CD14-positive monocyte (primary cell): ENCODE measurements at regions not wholly inside any gene's neighbourhood (a gene's known extent, or its start where the extent isn't known, plus 50 kb on each side); places are given as distances from the start of the nearest gene placed in this dataset.

Experiments used
- DNase-seq, 3 donors: peaks; one replicate each; pipeline ENCODE4 v3.0.0-alpha.2; 2011 to 2022
- H2AFZ ChIP-seq: 2 replicates; pipeline ENCODE4 v1.6.0; 2012; ENCODE audit warnings: mild to moderate bottlenecking, low read depth, low read length, inconsistent platforms; ENCODE audit not compliant: insufficient read depth, poor library complexity, severe bottlenecking
- H3K27ac ChIP-seq, 2 donors: 1 replicate in 1 of 2; 2 replicates in 1 of 2; pipeline ENCODE4 v1.5.1; 2012 to 2013; ENCODE audit warnings: low read length in 2 of 2, control low read depth in 1 of 2, inconsistent platforms in 1 of 2, low read depth in 1 of 2, mild to moderate bottlenecking in 1 of 2
- H3K27me3 ChIP-seq, 2 donors: one replicate each; pipeline versions ENCODE4 v1.6.0 to v1.6.1; 2011 to 2013; ENCODE audit warnings: low read length in 2 of 2; ENCODE audit not compliant: control insufficient read depth in 2 of 2, insufficient read depth in 2 of 2
- H3K36me3 ChIP-seq, 2 donors: replicated peaks in 1 of 2; 1 replicate in 1 of 2; 2 replicates in 1 of 2; pipeline versions ENCODE4 v1.5.1 to v1.6.1; 2012 to 2013; ENCODE audit warnings: low read length in 2 of 2, control low read depth in 1 of 2, inconsistent platforms in 1 of 2, mild to moderate bottlenecking in 1 of 2; ENCODE audit not compliant: insufficient read depth in 2 of 2, control insufficient read depth in 1 of 2
- H3K4me1 ChIP-seq, 2 donors: 1 replicate in 1 of 2; 2 replicates in 1 of 2; pipeline versions ENCODE4 v1.5.1 to v1.6.1; 2012 to 2013; ENCODE audit warnings: low read length in 2 of 2, control low read depth in 1 of 2, inconsistent platforms in 1 of 2, mild to moderate bottlenecking in 1 of 2, moderate library complexity in 1 of 2; ENCODE audit not compliant: insufficient read depth in 2 of 2, control insufficient read depth in 1 of 2
- H3K4me2 ChIP-seq: replicated peaks from 2 replicates; pipeline ENCODE3; 2012; ENCODE audit warnings: low read length, moderate library complexity, mild to moderate bottlenecking; ENCODE audit not compliant: poor library complexity, severe bottlenecking; ENCODE audit errors: extremely low read depth
- H3K4me3 ChIP-seq, 3 experiments: fragments of 200-600 bp in 1 of 3; sonication (generic) in 1 of 3; replicated peaks in 1 of 3; 1 replicate in 2 of 3; 2 replicates in 1 of 3; pipeline ENCODE4 v1.5.1; 2011 to 2013; ENCODE audit warnings: low read length in 3 of 3, mild to moderate bottlenecking in 3 of 3, control low read depth in 2 of 3, low read depth in 2 of 3, inconsistent platforms in 1 of 3, moderate library complexity in 1 of 3
- H3K79me2 ChIP-seq: 2 replicates; pipeline ENCODE4 v1.6.0; 2012; ENCODE audit warnings: mild to moderate bottlenecking, control low read depth, inconsistent platforms, low read length, moderate library complexity; ENCODE audit not compliant: insufficient read depth
- H3K9ac ChIP-seq: 2 replicates; pipeline ENCODE4 v1.6.0; 2017; ENCODE audit warnings: low read length, mild to moderate bottlenecking; ENCODE audit not compliant: insufficient read depth, poor library complexity, severe bottlenecking
- H3K9me3 ChIP-seq, 2 donors: replicated peaks in 1 of 2; 1 replicate in 1 of 2; 2 replicates in 1 of 2; pipeline versions ENCODE4 v1.5.1 to v1.6.1; 2012 to 2013; ENCODE audit warnings: low read length in 2 of 2, control low read depth in 1 of 2; ENCODE audit not compliant: control insufficient read depth in 1 of 2, insufficient read depth in 1 of 2
- H4K20me1 ChIP-seq: 2 replicates; pipeline ENCODE4 v1.6.0; 2012; ENCODE audit warnings: mild to moderate bottlenecking, low read length, control low read depth, moderate library complexity; ENCODE audit not compliant: insufficient read depth
- H3K27ac Mint-ChIP-seq, 7 donors: one replicate each; pipeline ENCODE4 v1.8.0; 2020; ENCODE audit warnings: mild to moderate bottlenecking in 7 of 7, mixed read lengths in 7 of 7, moderate library complexity in 6 of 7, inconsistent platforms in 2 of 7
- H3K27me3 Mint-ChIP-seq, 3 donors: one replicate each; pipeline ENCODE4 v1.8.0; 2021 to 2022; ENCODE audit warnings: low read depth in 3 of 3, mild to moderate bottlenecking in 3 of 3, mixed read lengths in 3 of 3, moderate library complexity in 3 of 3, inconsistent platforms in 1 of 3
- H3K36me3 Mint-ChIP-seq, 2 donors: one replicate each; pipeline ENCODE4 v1.8.0; 2020; ENCODE audit warnings: mixed read lengths in 2 of 2, inconsistent platforms in 1 of 2, mild to moderate bottlenecking in 1 of 2
- H3K4me1 Mint-ChIP-seq: one replicate; pipeline ENCODE4 v1.8.0; 2020; ENCODE audit warnings: mild to moderate bottlenecking, mixed read lengths
- H3K4me3 Mint-ChIP-seq, 2 donors: one replicate each; pipeline ENCODE4 v1.8.0; 2020; ENCODE audit warnings: mild to moderate bottlenecking in 2 of 2, mixed read lengths in 2 of 2, moderate library complexity in 1 of 2
- H3K9me3 Mint-ChIP-seq, 7 donors: one replicate each; pipeline ENCODE4 v1.8.0; 2020 to 2022; ENCODE audit warnings: mixed read lengths in 7 of 7, mild to moderate bottlenecking in 6 of 7, moderate library complexity in 6 of 7, inconsistent platforms in 2 of 7
- WGBS: methylation state at CpG from one replicate; pipeline ENCODE4 v1.1.5; 2013; ENCODE audit warnings: missing lambda C conversion rate; ENCODE audit not compliant: insufficient coverage; 5-methylcytosine and 5-hydroxymethylcytosine counted together
- intact Hi-C, 2 donors: fragments of 100-400 bp; cut with micrococcal nuclease; formaldehyde crosslinking; loops; one replicate each; pipeline versions ENCODE4 v1.15.0 to v1.15.1; 2023
- TF ChIP-seq, protein P1 (sequence below): fragments of 200-600 bp; IDR thresholded peaks from one replicate; pipeline ENCODE4 v1.8.0; 2022; ENCODE audit warnings: antibody characterized with exemption, mild to moderate bottlenecking

- no peak overlapping the region for H3K27ac ChIP-seq
- peaks cover 7 to 12% (median 10%) of the 10 kb centered on the region in 3 donors for H3K27me3 Mint-ChIP-seq
- TF ChIP-seq, protein P1, sequence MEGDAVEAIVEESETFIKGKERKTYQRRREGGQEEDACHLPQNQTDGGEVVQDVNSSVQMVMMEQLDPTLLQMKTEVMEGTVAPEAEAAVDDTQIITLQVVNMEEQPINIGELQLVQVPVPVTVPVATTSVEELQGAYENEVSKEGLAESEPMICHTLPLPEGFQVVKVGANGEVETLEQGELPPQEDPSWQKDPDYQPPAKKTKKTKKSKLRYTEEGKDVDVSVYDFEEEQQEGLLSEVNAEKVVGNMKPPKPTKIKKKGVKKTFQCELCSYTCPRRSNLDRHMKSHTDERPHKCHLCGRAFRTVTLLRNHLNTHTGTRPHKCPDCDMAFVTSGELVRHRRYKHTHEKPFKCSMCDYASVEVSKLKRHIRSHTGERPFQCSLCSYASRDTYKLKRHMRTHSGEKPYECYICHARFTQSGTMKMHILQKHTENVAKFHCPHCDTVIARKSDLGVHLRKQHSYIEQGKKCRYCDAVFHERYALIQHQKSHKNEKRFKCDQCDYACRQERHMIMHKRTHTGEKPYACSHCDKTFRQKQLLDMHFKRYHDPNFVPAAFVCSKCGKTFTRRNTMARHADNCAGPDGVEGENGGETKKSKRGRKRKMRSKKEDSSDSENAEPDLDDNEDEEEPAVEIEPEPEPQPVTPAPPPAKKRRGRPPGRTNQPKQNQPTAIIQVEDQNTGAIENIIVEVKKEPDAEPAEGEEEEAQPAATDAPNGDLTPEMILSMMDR = no peak
- DNase-seq = no peak
- H3K9me3 ChIP-seq = no peaks in the 10 kb centered on the region
- H3K4me1 ChIP-seq = no peaks in the 10 kb centered on the region
- no peak overlapping the region for H3K4me3 Mint-ChIP-seq
- peaks cover 0 to 2% (median 0%) of the 10 kb centered on the region in 7 donors for H3K9me3 Mint-ChIP-seq
- H3K4me3 ChIP-seq = no peak overlapping the region
- H3K79me2 ChIP-seq = no peaks in the 10 kb centered on the region
- WGBS = no CpG with 5 or more reads among the region's 2 CpGs
- intact Hi-C loops = no loop called here
- no peak overlapping the region for H3K9ac ChIP-seq
- no peak overlapping the region for H3K4me2 ChIP-seq
- no peaks in the 10 kb centered on the region for H3K4me1 Mint-ChIP-seq
- no peak overlapping the region for H3K27ac Mint-ChIP-seq
- H3K36me3 ChIP-seq = no peaks in the 10 kb centered on the region
- H2AFZ ChIP-seq = no peak overlapping the region
- H4K20me1 ChIP-seq = no peaks in the 10 kb centered on the region
- H3K27me3 ChIP-seq = peaks cover 10 to 11% of the 10 kb centered on the region in 2 donors
- H3K36me3 Mint-ChIP-seq = no peaks in the 10 kb centered on the region
Measured at GRCh38 chr4:174147863-174148262, 135.6 kb downstream of the FBXO8 start.

GRCh38 chr4:174144106-174144505, 139.4 kb downstream of the FBXO8 start:
- Histone ChIP-seq H3K4me1 (no peaks in the 10 kb centered on the region), H3K79me2 (no peaks in the 10 kb centered on the region), H3K9ac (no peak overlapping the region), H3K4me3 (no peak overlapping the region), H3K4me2 (no peak overlapping the region), H3K9me3 (no peaks in the 10 kb centered on the region), H2AFZ (no peak overlapping the region), H3K27me3 (peaks cover 5% of the 10 kb centered on the region in 2 donors), H3K27ac (no peak overlapping the region), H4K20me1 (no peaks in the 10 kb centered on the region), H3K36me3 (no peaks in the 10 kb centered on the region)
- Mint-ChIP-seq H3K4me3 (no peak overlapping the region), H3K27me3 (peaks cover 2 to 10% (median 5%) of the 10 kb centered on the region in 3 donors), H3K27ac (no peak overlapping the region), H3K4me1 (no peaks in the 10 kb centered on the region), H3K9me3 (peaks cover 0 to 3% (median 0%) of the 10 kb centered on the region in 7 donors), H3K36me3 (no peaks in the 10 kb centered on the region)
- DNase-seq = no peak
- TF ChIP-seq, protein P1 = no peak
- intact Hi-C loops = no loop called here
